ENCODE measurements at regions not wholly inside any gene's neighbourhood (a gene's known extent, or its start where the extent isn't known, plus 50 kb on each side); places are given as distances from the start of the nearest gene placed in this dataset.

DNA sequence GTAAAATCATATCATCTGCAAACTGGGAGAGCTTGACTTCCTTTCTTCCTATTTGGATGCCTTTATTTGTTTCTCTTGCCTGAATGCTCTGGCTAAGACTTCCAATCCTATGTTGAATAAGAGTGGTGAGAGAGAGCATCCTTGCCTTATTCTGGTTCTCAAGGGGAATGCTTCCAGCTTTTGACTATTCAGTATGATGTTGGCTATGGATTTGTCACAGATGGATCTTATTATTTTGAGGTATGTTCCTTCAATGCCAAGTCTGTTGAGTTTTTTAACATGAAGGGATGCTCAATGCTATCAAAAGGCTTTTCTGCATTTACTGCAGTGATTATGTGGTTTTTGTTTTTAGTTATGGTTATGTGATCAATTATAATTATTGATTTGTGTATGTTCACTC lies 2144.6 kb upstream of the TENM3 start:
- Mint-ChIP-seq H3K4me1 (no peaks in the 10 kb centered on the region), H3K27ac (no peak overlapping the region), H3K9me3 (peaks cover 0 to 21% (median 5%) of the 10 kb centered on the region in 7 donors), H3K4me3 (no peak overlapping the region), H3K36me3 (no peaks in the 10 kb centered on the region), H3K27me3 (no peaks in the 10 kb centered on the region)
- Histone ChIP-seq H3K4me3 (ENCODE audit: low read depth, low read length) (no peak overlapping the region), H3K9me3 (ENCODE audit: control insufficient read depth in 2 of 2, low read length in 2 of 2) (no peaks in the 10 kb centered on the region), H3K4me1 (ENCODE audit: control insufficient read depth, insufficient read depth, low read length, poor library complexity, severe bottlenecking) (no peaks in the 10 kb centered on the region), H3K36me3 (ENCODE audit: control insufficient read depth, insufficient read depth, low read length) (no peaks in the 10 kb centered on the region), H3K27me3 (ENCODE audit: control insufficient read depth, insufficient read depth, low read length) (no peaks in the 10 kb centered on the region), H3K27ac (ENCODE audit: insufficient read depth, low read length, poor library complexity, severe bottlenecking) (no peak overlapping the region)
- DNase-seq = no peak
- ATAC-seq (ENCODE audit: low read depth in 2 of 2) = no peak

DNA sequence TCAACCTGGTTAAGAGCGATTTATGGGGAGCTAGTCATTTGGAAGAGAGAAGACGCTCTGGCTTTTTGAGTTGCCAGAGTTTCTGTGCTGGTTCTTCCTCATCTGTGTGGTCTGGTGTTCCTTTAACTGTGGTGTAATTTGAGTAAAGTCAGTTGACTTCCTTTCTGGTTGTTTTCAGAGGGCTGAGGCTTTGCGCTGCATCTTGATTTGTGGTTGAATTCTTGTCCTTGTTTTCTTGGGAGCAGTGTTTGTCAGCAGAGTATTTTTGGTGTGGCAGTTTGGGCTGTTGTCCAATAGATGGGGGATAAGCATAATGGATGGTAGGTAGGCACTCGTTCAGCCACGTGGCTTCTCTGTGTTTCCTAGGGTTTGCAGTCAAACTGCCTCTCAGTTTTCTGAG lies 2143.2 kb upstream of the TENM3 start:
- Mint-ChIP-seq H3K4me1 (no peaks in the 10 kb centered on the region), H3K27me3 (no peaks in the 10 kb centered on the region), H3K27ac (no peak overlapping the region), H3K4me3 (no peak overlapping the region), H3K36me3 (no peaks in the 10 kb centered on the region), H3K9me3 (peaks cover 0 to 21% (median 5%) of the 10 kb centered on the region in 7 donors)
- H3K27me3 ChIP-seq (ENCODE audit: control insufficient read depth, insufficient read depth, low read length) = no peaks in the 10 kb centered on the region
- H3K9me3 ChIP-seq (ENCODE audit: control insufficient read depth in 2 of 2, low read length in 2 of 2) = no peaks in the 10 kb centered on the region
- ATAC-seq (ENCODE audit: low read depth in 2 of 2) = no peak
- no peak overlapping the region for H3K27ac ChIP-seq (ENCODE audit: insufficient read depth, low read length, poor library complexity, severe bottlenecking)
- no peaks in the 10 kb centered on the region for H3K36me3 ChIP-seq (ENCODE audit: control insufficient read depth, insufficient read depth, low read length)
- DNase-seq = no peak
- no peaks in the 10 kb centered on the region for H3K4me1 ChIP-seq (ENCODE audit: control insufficient read depth, insufficient read depth, low read length, poor library complexity, severe bottlenecking)
- H3K4me3 ChIP-seq (ENCODE audit: low read depth, low read length) = no peak overlapping the region

- Mint-ChIP-seq H3K4me1 (no peaks in the 10 kb centered on the region), H3K27ac (no peak overlapping the region), H3K27me3 (no peaks in the 10 kb centered on the region), H3K9me3 (peaks cover 0 to 19% (median 4%) of the 10 kb centered on the region in 7 donors), H3K36me3 (no peaks in the 10 kb centered on the region), H3K4me3 (no peak overlapping the region)
- H3K9me3 ChIP-seq (ENCODE audit: control insufficient read depth in 2 of 2, low read length in 2 of 2) = no peaks in the 10 kb centered on the region
- no peak overlapping the region for H3K27ac ChIP-seq (ENCODE audit: insufficient read depth, low read length, poor library complexity, severe bottlenecking)
- ATAC-seq (ENCODE audit: low read depth in 2 of 2) = no peak
- DNase-seq = no peak
- H3K36me3 ChIP-seq (ENCODE audit: control insufficient read depth, insufficient read depth, low read length) = no peaks in the 10 kb centered on the region
- H3K27me3 ChIP-seq (ENCODE audit: control insufficient read depth, insufficient read depth, low read length) = no peaks in the 10 kb centered on the region
- no peak overlapping the region for H3K4me3 ChIP-seq (ENCODE audit: low read depth, low read length)
- H3K4me1 ChIP-seq (ENCODE audit: control insufficient read depth, insufficient read depth, low read length, poor library complexity, severe bottlenecking) = no peaks in the 10 kb centered on the region
These were observed 2142.5 kb upstream of the TENM3 start for GRCh38 chr4:180100433-180101344.

DNA sequence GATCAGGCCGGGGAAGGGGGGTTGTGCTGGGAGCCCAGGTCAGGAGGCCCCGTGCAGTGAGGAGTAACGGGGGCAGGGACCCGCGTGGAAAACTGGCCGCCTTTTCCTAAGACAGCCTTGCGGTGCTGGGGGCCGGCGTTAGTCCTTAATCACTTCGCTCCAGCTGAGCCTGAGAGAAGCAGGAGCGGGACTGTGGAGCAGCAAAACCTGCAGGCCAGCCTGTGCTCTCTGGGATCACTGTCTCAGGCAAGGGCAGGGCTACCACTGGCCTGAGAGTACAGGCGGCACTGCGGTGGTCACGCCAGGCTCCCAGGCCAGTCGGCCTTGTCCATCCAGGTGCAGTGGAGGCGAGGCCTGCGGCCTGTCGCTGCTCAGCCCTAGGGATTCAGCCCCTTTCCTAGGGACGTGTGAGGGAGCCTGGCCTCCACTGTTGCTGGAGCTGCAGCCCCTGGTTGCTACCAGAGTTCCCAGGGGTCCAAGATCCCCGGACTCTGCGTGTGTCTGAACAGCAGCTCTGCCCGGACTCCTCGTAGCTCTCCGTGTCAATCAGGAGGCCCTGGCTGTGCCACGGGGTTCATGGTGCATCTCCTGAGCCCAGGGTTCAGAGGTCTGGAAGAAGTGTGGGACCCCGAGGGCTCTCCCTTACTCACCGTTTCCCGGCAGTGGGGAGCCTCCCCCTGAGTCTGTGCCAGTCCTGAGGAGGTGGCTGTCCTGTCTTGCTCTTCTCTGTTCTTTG lies 2141.7 kb upstream of the TENM3 start:
- no peak overlapping the region for H3K27ac ChIP-seq (ENCODE audit: insufficient read depth, low read length, poor library complexity, severe bottlenecking)
- H3K9me3 Mint-ChIP-seq = peaks cover 0 to 19% (median 4%) of the 10 kb centered on the region in 7 donors
- no peaks in the 10 kb centered on the region for H3K4me1 ChIP-seq (ENCODE audit: control insufficient read depth, insufficient read depth, low read length, poor library complexity, severe bottlenecking)
- no peaks in the 10 kb centered on the region for H3K27me3 ChIP-seq (ENCODE audit: control insufficient read depth, insufficient read depth, low read length)
- no peaks in the 10 kb centered on the region for H3K36me3 ChIP-seq (ENCODE audit: control insufficient read depth, insufficient read depth, low read length)
- ATAC-seq (ENCODE audit: low read depth in 2 of 2) (no peak), DNase-seq (no peak)
- no peak overlapping the region for H3K4me3 Mint-ChIP-seq
- no peak overlapping the region for H3K4me3 ChIP-seq (ENCODE audit: low read depth, low read length)
- no peaks in the 10 kb centered on the region for H3K27me3 Mint-ChIP-seq
- no peaks in the 10 kb centered on the region for H3K9me3 ChIP-seq (ENCODE audit: control insufficient read depth in 2 of 2, low read length in 2 of 2)
- H3K27ac Mint-ChIP-seq = no peak overlapping the region
- H3K4me1 Mint-ChIP-seq = no peaks in the 10 kb centered on the region
- H3K36me3 Mint-ChIP-seq = no peaks in the 10 kb centered on the region

- Mint-ChIP-seq H3K4me1 (no peaks in the 10 kb centered on the region), H3K27me3 (no peaks in the 10 kb centered on the region), H3K36me3 (no peaks in the 10 kb centered on the region), H3K27ac (no peak overlapping the region), H3K4me3 (no peak overlapping the region), H3K9me3 (peaks cover 2 to 19% (median 8%) of the 10 kb centered on the region in 7 donors)
- DNase-seq (no peak), ATAC-seq (ENCODE audit: low read depth in 2 of 2) (no peak)
- Histone ChIP-seq H3K9me3 (ENCODE audit: control insufficient read depth in 2 of 2, low read length in 2 of 2) (peaks cover 0 to 6% of the 10 kb centered on the region in 2 experiments), H3K4me1 (ENCODE audit: control insufficient read depth, insufficient read depth, low read length, poor library complexity, severe bottlenecking) (no peaks in the 10 kb centered on the region), H3K27ac (ENCODE audit: insufficient read depth, low read length, poor library complexity, severe bottlenecking) (no peak overlapping the region), H3K36me3 (ENCODE audit: control insufficient read depth, insufficient read depth, low read length) (no peaks in the 10 kb centered on the region), H3K4me3 (ENCODE audit: low read depth, low read length) (no peak overlapping the region), H3K27me3 (ENCODE audit: control insufficient read depth, insufficient read depth, low read length) (no peaks in the 10 kb centered on the region)
These were observed 2139.4 kb upstream of the TENM3 start for GRCh38 chr4:180103794-180104193.

- Histone ChIP-seq H3K27ac (ENCODE audit: insufficient read depth, low read length, poor library complexity, severe bottlenecking) (no peak overlapping the region), H3K36me3 (ENCODE audit: control insufficient read depth, insufficient read depth, low read length) (no peaks in the 10 kb centered on the region), H3K4me3 (ENCODE audit: low read depth, low read length) (no peak overlapping the region), H3K27me3 (ENCODE audit: control insufficient read depth, insufficient read depth, low read length) (no peaks in the 10 kb centered on the region), H3K4me1 (ENCODE audit: control insufficient read depth, insufficient read depth, low read length, poor library complexity, severe bottlenecking) (no peaks in the 10 kb centered on the region), H3K9me3 (ENCODE audit: control insufficient read depth in 2 of 2, low read length in 2 of 2) (peaks cover 0 to 6% of the 10 kb centered on the region in 2 experiments)
- no peaks in the 10 kb centered on the region for H3K36me3 Mint-ChIP-seq
- H3K4me1 Mint-ChIP-seq = no peaks in the 10 kb centered on the region
- no peak overlapping the region for H3K4me3 Mint-ChIP-seq
- ATAC-seq (ENCODE audit: low read depth in 2 of 2) = no peak
- peaks cover 2 to 12% (median 8%) of the 10 kb centered on the region in 7 donors for H3K9me3 Mint-ChIP-seq
- H3K27me3 Mint-ChIP-seq = no peaks in the 10 kb centered on the region
- H3K27ac Mint-ChIP-seq = no peak overlapping the region
- no peak for DNase-seq
These were observed 2137.8 kb upstream of the TENM3 start for GRCh38 chr4:180105362-180105761.

DNA sequence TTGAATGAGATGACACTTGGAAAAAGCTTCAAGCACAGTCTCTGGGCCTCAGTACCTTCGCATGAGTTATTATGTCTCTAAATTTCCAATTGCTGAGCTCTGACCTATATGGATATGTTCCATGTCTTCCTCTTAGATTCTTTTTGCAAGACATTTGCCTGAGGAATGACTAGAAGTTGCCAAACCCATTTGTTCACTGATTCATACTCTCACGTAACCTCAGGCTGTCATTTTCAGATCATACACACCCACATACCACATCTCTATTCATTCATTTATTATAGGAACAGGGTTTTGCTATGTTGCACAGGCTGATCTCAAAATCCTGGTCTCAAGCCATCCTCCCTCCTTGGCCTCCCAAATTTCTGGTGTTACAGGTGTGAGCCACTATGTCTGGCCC lies 2137.1 kb upstream of the TENM3 start:
- H3K4me3 ChIP-seq (ENCODE audit: low read depth, low read length) = no peak overlapping the region
- H3K27me3 ChIP-seq (ENCODE audit: control insufficient read depth, insufficient read depth, low read length) = no peaks in the 10 kb centered on the region
- no peak overlapping the region for H3K4me3 Mint-ChIP-seq
- H3K9me3 Mint-ChIP-seq = peaks cover 6 to 15% (median 9%) of the 10 kb centered on the region in 7 donors
- no peaks in the 10 kb centered on the region for H3K36me3 Mint-ChIP-seq
- H3K4me1 Mint-ChIP-seq = no peaks in the 10 kb centered on the region
- H3K36me3 ChIP-seq (ENCODE audit: control insufficient read depth, insufficient read depth, low read length) = no peaks in the 10 kb centered on the region
- peaks cover 0 to 9% of the 10 kb centered on the region in 2 experiments for H3K9me3 ChIP-seq (ENCODE audit: control insufficient read depth in 2 of 2, low read length in 2 of 2)
- H3K27me3 Mint-ChIP-seq = no peaks in the 10 kb centered on the region
- H3K27ac Mint-ChIP-seq = no peak overlapping the region
- no peaks in the 10 kb centered on the region for H3K4me1 ChIP-seq (ENCODE audit: control insufficient read depth, insufficient read depth, low read length, poor library complexity, severe bottlenecking)
- ATAC-seq (ENCODE audit: low read depth in 2 of 2) (no peak), DNase-seq (no peak)
- H3K27ac ChIP-seq (ENCODE audit: insufficient read depth, low read length, poor library complexity, severe bottlenecking) = no peak overlapping the region
